GM19452 (cell line): ENCODE measurements at regions not wholly inside any gene's neighbourhood (a gene's known extent, or its start where the extent isn't known, plus 50 kb on each side); places are given as distances from the start of the nearest gene placed in this dataset.
"Not testable (repeated sequence)": the region's sequence is repeated elsewhere in the genome, so short reads cannot be mapped to it uniquely, and the experiment has no call there.

Source experiments
- ATAC-seq: cut with Tn5 transposase; IDR thresholded peaks from one replicate; pipeline ENCODE4 v1.9.1; 2021; ENCODE audit not compliant: unreplicated experiment

DNA sequence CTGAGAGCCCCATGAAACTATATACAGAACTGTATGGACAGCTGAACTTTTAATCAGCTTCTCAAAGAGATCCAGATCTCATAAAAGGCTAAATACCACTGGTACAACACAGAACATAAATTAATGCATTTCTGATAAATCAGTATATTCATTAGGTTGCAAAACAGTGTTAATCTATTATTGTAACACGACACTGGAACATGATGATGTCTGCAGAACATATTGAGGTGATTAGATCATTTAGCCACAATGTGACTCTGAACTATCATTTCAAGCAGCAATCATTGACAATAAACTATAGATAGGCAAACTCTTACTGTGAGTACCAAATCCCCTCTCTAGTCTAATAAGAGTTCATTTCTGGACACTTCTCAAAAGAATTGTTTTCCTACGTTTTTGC lies 50.3 kb downstream of the GASK1B start:
- no peak for ATAC-seq

DNA sequence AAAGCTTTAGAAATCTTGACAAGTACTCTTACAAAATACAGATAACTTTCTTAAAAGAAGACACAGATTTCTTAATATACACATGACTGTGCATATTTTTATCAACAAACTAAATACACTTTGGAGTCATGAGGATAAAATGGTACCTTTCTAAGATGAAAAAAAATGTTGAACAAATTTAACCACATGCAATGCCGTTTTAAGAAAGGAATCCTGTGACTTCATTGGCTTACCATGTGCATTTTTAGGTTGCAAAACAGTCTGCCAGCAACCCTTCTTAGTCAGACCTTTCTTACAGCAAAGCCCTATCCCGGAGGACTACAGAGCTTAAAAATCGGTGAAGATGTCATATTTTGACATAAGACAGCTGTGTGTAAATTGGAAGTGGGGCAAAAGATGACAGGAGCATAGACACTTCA lies 51.7 kb downstream of the GASK1B start:
- ATAC-seq = no peak

DNA sequence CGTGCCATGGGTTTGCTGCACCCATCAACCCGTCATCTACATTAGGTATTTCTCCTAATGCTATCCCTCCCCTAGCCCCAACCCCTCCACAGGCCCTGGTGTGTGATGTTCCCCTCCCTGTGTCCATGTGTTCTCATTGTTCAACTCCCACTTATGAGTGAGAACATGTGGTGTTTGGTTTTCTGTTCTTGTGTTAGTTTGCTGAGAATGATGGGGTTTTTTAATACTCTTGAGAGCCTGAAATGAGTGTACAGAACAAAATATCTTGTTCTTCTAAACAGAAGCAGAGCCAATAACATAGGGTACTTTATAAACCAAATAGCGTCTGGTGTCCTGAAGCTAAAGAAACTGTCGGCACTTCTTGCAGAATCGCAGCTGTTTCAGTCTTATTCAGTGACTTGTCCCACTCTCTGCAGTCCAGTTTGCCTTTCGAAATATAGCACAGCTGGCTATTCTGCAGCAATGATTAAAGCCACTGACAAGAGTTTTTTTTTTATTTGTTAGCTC lies 52.1 kb downstream of the GASK1B start:
- ATAC-seq = not testable (repeated sequence)

DNA sequence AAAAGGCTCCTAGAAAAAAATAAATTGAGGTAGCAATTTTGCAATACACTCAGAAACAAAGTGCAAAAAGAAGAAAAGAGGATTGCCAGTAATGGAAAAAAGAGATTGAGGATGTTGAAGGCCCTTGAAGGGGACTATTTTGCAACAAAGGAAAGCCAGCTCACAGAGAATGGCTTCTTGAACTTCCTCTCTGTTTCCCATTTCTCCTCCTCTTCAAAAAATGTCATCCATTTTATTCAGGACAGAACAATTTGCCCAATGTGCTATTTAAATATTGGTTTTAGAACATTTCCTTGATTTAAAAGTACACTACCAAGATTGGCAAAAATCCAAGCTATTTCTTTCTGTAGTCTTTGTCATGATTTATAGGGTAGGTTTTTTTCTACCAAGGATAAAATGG lies 60.2 kb downstream of the GASK1B start:
- ATAC-seq = no peak

DNA sequence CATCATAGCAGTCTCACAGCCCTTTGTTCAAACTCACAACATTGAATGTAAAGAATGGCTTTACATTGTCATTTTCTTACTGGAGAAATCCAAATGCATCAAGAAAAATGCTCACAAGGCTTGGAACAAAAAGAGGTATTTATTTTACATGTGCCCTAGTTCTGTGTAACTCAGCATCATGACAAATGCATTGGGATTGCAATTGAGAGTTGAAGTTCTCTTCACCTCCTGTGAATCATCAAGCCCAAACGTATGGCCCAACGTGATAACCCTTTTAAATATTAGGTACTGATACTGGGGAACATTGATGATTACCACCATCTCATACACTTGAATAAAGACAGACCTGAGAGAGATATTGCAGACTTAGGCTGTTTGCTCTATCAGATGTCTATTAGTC lies 61.6 kb downstream of the GASK1B start:
- ATAC-seq = no peak

DNA sequence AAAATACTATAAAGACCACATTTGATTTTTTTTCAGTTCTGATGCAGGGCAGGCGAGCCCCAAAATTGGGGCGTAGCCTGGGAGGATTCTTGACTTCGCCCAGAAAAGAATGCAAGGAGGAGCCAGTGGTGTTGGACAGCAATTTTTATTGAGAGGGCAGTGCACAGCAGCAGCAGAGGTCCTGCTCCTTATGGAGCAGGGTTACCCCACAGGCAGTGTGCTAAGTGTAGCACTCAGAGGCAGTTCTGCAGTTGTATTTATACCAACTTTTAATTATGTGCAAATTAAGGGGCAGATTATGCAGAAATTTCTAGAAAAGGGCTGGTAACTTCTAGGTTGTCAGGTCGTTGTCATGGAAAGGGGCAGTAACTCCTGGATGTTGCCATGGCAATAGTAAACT lies 69.9 kb downstream of the GASK1B start:
- ATAC-seq = no peak

DNA sequence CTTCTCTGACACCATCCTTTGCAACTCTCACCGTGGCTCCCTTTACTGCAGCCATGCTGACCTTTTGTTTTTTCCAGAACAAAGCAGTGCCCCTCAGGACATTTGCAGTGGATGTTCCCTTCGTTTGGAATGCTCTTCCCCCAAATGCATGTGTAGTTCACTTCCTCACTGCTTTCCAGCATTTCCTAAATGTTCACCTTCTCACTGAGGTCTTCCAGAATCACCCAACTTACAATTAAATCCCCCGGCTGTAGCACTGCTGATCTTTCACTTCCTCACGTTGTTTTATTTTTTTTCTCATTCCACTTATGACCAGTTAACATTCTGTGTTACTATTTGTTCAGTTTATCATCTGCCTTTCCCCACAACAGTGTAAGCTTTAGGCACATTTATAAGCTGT lies 73.1 kb downstream of the GASK1B start:
- no peak for ATAC-seq

DNA sequence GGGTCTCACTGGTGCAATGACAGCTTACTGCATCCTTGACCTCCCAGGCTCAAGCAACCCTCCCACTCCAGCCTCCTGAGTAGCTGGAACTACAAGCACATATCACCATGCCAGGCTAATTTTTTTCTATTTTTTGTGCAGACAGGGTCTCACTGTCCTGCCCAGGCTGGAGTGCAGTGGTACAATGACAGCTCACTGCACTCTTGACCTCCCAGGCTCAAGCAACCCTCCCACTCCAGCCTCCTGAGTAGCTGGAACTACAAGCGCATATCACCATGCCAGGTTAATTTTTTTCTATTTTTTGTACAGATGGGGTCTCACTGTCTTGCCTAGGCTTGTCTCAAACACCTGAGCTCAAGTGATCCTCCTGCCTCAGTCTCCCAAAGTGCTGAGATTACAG lies 74.0 kb downstream of the GASK1B start:
- ATAC-seq = no peak

DNA sequence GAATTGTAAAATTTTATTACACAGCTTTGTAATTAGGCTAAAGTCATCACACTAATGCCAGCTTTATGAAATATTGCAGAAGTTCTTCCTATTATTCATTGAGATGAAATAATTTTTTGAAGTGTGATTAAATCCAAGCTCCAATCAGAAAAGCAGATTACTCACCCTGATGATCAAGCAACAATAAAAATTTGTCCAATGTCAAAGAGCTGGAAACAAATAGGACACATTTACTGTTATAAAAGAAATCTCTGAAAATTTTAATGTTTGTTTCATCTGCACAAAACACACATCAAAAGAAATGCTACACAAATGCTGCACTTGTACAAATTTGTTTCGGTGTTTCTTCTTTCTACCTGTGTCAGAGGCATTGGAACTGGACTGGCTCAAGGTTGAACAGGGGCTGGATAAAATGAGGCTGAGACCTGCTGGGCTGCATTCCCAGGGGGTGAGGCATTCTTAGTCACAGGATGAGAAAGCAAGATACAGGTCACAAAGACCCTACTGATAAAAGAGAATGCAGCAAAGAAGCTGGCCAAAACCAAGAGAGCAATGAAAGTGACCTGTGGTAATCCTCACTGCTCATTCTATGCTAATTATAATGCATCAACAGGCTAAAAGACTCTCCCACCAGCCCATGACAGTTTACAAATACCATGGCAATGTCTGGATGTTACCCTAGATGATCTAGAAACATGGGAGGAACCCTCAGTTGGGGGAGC lies 78.3 kb downstream of the GASK1B start:
- ATAC-seq = no peak

DNA sequence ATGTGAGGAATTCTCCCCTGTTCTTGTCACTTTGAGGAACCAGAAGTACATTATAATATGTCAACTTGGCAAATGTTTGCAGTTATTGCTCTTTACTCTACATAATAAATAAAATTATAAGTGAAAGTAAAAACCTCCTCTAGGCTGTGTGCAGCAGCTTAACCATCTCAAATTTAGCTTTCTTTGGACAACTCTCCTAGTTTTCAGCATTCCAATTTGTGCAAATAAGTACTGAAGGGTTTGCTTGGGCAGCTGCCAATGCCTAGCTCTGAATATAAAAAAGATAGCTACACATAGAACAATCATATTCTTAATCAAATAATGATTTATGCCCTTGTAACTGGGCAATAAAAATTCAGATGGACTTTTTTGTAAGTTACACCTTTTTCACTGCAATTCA lies 82.5 kb downstream of the GASK1B start:
- ATAC-seq = no peak

DNA sequence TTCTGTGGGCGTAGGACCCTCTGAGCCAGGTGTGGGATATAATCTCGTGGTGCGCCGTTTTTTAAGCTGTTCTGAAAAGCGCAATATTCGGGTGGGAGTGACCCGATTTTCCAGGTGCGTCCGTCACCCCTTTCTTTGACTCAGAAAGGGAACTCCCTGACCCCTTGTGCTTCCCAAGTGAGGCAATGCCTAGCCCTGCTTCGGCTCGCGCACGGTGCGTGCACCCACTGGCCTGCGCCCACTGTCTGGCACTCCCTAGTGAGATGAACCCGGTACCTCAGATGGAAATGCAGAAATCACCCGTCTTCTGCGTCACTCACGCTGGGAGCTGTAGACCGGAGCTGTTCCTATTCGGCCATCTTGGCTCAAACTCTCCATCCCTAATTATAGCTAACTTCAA lies 82.9 kb downstream of the GASK1B start:
- ATAC-seq = not testable (repeated sequence)

DNA sequence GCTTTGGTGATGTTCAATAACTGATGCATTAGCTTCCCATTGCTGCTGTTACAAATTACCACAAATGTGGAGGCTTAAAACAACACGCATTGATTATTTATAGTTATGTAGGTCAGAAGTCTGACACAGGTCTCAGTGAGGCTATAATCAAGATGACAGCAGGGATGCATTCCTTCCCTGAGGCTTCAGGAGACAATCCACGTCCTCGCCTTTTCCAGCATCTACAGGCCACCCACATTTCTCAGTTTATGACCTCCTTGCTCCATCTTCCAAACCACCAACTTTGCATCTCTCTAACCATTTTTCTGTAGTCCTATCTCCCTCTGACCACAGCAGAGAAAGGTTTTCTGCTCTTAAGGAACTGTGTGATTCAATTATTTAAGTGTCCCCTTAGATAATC lies 92.5 kb downstream of the GASK1B start:
- ATAC-seq = no peak

DNA sequence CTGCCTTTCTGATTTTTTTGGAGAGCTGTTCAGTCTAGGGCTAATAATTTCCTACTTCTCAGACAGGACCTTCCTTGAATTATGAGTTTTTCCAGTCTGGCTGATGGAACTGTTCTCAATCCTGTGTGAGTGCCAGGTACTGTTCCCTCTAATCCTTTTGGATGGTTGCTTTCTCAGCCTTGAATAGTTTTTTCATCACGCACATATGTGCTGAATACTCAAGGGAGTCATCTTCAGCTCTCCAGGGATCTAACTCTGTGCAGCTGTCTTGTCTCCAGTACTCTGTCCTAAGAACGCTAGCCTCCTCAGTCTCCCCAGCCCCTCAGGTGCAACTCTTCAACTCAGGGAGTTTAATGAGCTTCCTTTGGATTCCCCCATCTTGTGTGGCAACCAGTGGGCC lies 93.2 kb downstream of the GASK1B start:
- no peak for ATAC-seq

DNA sequence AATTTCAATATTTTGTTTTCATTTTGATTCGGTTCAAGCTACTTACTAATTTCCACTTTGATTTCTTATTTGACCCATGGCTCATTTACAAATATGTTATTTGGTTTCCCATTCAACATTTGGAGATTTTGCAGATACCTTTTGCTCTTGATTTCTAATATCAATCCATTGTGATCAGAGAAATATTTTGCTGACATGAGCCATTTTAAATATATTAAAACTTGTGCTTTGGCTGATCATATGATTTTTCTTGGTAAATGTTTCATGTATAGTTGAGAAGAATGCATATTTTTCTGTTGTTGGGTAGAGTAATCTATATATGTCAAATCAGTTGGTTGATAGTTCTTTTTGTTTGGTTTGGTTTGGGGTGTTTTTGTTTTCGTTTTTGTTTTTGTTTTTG lies 95.0 kb downstream of the GASK1B start:
- no peak for ATAC-seq

DNA sequence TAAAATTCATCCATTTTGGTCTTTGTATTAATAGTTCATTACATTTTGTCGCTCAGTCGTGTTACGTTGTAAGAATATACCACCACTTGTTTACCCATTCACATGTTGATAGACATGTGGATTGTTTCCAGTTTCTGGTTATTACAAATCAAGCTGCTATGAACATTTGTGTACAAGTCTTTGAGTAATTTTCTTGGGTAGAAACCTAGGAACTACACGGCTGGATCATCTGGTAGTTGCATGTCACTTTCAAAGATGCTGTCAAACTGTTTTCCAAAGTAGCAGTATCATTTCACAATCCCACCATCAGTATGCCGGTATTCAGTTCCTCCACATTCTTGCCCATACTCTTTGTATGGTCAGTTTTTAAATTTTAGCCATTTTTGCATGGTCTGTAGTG lies 98.0 kb downstream of the GASK1B start:
- no peak for ATAC-seq

DNA sequence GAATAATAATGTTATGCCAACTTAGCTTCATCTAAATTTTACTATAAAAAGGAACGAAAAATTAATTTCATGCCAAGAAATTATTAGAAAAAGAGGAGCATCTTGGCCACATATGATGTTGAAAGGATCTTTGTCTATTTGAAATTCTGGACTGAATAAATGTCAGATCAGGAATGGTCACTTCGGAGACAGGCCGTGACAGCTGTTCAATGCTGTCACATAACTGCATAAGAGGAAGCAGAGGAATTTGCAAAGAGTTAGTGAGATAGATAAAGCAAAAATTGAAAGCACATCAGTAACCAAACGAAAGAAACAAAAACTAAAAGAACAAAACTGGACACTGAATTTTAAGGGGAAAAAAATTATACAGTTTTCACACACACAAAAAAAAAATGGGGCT lies 100.9 kb downstream of the GASK1B start:
- no peak for ATAC-seq

DNA sequence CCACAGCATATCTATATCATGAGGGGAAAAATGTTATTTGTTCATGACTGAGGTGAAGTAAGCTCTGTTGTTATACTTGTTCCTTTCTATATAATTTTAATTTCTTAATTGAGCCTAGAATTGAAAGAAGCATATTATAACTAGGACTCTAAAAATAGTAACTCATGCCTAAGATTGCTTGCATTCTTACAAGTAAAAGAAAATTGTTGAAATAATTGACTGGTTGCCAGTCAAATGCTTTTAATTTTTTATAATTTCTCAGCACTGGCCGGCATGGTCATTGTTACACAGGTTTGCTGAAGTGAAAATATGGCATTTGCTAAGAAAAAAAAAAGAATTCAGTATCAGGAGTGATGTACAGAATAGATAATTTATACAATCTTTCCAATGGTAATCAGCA lies 104.8 kb downstream of the GASK1B start:
- ATAC-seq = no peak

DNA sequence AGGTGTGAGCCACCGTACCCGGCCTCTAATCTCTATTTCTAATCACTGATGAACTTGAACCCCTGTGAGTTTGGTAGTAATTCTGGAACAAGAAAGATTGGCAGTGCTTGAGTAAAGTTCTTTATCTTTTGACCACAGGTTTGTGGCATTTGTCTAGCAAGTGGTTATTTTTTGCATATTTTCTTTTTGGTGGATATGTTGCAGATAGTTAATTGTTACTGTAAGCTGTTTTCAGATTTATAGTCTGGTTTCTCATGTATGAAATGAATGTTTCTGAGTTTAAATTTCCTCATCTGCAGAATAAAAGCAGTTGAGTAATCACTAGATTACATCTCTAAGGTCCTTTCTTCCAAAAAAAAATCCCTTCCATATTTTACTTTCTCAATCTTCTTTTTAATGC lies 105.2 kb downstream of the GASK1B start:
- no peak for ATAC-seq

DNA sequence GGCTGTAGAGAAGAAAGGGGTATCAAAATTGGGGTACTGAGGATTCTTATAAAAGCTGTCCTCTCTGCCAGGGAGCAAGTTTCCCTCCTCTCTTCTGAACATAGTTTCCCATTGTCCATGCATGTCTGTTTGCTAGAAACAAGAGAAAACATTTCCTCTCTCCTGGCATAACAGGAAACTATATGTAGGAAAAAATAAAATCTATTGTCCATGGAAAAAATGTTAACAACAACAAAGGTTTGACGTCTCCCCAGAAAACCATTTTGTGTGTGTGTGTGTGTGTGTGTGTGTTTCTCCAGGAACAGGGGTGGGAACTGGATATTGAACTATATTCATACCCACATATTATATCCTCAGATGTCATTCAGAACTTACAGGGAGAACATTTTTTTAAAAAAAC lies 107.2 kb downstream of the GASK1B start:
- no peak for ATAC-seq

DNA sequence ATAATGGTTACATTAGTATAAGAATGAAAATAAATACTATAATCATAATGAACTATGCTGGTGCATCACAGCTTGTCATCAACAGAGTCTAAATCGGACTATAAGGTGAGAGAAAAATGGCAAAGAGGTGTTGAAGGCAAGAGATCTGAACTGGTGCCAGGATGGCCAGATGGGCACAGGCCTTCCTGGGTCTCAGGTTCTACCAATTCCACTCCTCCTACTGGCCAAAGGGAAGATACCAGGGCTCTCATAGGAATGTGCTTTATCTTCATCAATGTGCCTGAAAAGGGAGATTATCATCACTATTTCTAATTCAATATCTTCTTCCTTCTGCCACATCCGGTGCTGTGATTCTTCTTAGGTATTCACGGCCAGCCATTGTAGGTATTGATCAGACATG lies 107.6 kb downstream of the GASK1B start:
- no peak for ATAC-seq

DNA sequence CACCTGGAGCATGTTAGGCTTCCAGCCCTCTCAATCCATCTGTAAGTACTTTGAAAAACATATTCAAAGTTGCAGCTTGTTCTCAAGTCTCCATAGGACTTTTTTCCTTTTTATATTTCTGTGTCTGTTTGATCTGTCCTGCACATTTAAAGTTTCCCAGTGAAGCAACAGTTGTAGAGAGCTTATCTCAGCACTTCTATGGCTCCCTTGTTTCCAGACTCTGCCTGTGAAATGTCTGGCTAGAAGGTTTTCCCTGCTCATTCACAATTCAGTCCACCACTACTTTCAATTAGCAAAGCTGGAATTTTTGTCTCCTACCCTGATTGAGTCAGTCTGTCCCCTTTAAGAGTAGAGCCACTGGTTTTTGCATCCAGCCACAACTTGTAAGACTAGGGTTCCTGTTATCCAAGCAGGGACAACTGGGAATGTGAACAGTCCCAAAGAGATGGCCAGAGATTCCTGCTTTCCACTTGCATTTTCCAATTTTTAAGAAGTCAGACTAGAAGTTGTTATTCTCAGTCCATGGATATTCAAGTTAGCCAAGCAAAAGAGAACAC lies 116.1 kb downstream of the GASK1B start:
- ATAC-seq = no peak

DNA sequence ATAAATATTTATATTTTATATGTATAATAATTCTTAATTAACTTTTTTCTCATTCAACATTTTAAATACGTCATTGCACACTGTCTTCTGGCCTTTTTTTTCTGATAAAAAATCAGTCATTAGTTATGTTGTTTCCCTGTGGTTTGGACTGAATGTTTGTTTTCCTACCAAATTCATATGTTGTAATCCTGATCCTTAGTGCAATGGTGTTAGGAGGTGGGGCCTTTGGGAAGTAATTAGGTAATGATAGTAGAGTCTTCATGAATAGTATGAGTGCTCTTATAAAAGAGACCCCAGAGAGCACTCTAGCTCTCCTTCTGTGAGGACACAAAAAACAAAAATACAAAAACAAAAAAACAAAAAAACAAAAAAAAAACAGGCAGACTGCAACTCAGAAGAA lies 117.2 kb downstream of the GASK1B start:
- ATAC-seq = no peak

DNA sequence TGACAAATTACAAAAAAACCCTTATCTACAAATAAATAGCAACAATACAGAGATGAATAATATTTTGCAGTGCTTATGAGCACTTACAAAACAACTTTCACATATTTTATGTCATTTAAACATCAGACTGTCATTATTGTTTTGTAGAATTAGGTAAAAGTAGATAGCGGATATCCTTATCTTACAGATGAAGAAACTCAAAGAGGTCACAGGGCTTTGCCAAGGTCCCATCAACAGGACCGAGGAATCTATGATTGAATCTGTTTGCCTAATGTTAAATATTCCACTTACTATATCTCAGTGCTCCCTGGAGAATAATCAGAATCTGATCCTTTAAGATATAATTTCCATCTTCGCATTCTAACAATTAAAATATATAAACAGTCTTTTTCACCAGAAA lies 119.0 kb downstream of the GASK1B start:
- no peak for ATAC-seq
